BLaER1 (cell line): ENCODE measurements at regions not wholly inside any gene's neighbourhood (a gene's known extent, or its start where the extent isn't known, plus 50 kb on each side); places are given as distances from the start of the nearest gene placed in this dataset.

Experiments used
- H3K27ac ChIP-seq: shearing (Covaris generic); formaldehyde crosslinking; 2 replicates; pipeline ENCODE4 v1.8.1; 2022
- H3K27me3 ChIP-seq: shearing (Covaris generic); formaldehyde crosslinking; 2 replicates; pipeline ENCODE4 v1.8.1; 2022
- H3K36me3 ChIP-seq: shearing (Covaris generic); formaldehyde crosslinking; 2 replicates; pipeline ENCODE4 v1.8.1; 2022
- H3K4me1 ChIP-seq: shearing (Covaris generic); formaldehyde crosslinking; 2 replicates; pipeline ENCODE4 v1.8.1; 2022
- H3K4me2 ChIP-seq: shearing (Covaris generic); formaldehyde crosslinking; 2 replicates; pipeline ENCODE4 v1.8.1; 2022
- H3K4me3 ChIP-seq: shearing (Covaris generic); formaldehyde crosslinking; 2 replicates; pipeline ENCODE4 v1.8.1; 2022
- H3K9ac ChIP-seq: shearing (Covaris generic); formaldehyde crosslinking; 2 replicates; pipeline ENCODE4 v1.8.1; 2022
- H3K9me3 ChIP-seq: shearing (Covaris generic); formaldehyde crosslinking; 2 replicates; pipeline ENCODE4 v1.8.1; 2022
- H4K20me1 ChIP-seq: shearing (Covaris generic); formaldehyde crosslinking; 2 replicates; pipeline ENCODE4 v1.8.1; 2022
- Cebpa-rat ChIP-seq: shearing (Covaris generic); IDR thresholded peaks from 2 replicates; pipeline ENCODE4 v1.8.1; 2022

GRCh38 chrX:122907375-122907774 is 276.7 kb upstream of the GRIA3 start:
- H3K4me1 ChIP-seq, result no peaks in the 10 kb centered on the region
- H3K36me3 ChIP-seq, result no peaks in the 10 kb centered on the region
- no peak overlapping the region for H3K4me3 ChIP-seq
- no peaks in the 10 kb centered on the region for H4K20me1 ChIP-seq
- no peak overlapping the region for H3K27ac ChIP-seq
- peaks cover 34% of the 10 kb centered on the region for H3K9me3 ChIP-seq
- H3K4me2 ChIP-seq, result no peak overlapping the region
- peaks cover 71% of the 10 kb centered on the region for H3K27me3 ChIP-seq
- H3K9ac ChIP-seq, result no peak overlapping the region
- TF ChIP-seq Cebpa-rat, result no peak

DNA sequence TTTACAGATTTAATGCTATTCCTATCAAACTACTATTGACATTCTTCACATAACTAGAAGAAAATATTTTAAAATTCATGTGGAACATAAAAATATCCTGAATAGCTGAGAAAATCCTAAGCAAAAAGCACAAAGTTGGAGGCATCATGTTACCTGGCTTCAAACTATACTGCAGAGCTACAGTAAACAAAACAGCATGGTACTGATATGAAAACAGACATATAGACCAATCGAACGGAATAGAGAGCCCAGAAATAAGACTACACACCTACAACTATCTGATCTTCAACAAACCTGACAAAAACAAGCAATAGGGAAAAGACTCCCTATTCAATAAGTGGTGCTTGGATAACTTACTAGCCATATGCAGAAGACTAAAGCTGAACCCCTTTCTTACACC is 273.4 kb upstream of the GRIA3 start:
- Histone ChIP-seq H3K4me1 (no peaks in the 10 kb centered on the region), H3K4me3 (no peak overlapping the region), H3K36me3 (no peaks in the 10 kb centered on the region), H3K27ac (no peak overlapping the region), H3K27me3 (peaks cover 54% of the 10 kb centered on the region), H4K20me1 (no peaks in the 10 kb centered on the region), H3K4me2 (no peak overlapping the region), H3K9me3 (peaks cover 30% of the 10 kb centered on the region), H3K9ac (no peak overlapping the region)
- no peak for TF ChIP-seq Cebpa-rat

DNA sequence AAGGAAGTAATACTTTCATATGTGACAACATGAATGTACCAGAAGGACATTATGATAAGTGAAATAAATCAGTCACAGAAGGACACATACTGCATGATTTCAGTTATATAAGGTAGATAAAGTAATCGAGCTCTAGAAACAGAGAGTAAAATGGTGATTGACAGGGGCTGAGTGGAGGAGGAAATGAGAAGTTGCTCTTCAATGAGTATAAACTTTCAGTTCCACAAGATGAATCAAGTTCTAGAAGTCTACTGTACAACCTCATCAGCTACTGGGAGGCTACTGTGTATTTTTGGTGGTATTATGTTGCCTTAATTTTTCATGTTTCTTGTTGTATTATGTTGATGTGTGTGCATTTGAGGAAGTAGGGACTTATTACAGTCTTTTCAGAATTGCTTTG is 270.9 kb upstream of the GRIA3 start:
- no peak for TF ChIP-seq Cebpa-rat
- no peaks in the 10 kb centered on the region for H3K4me1 ChIP-seq
- no peak overlapping the region for H3K4me3 ChIP-seq
- H3K9me3 ChIP-seq, result peaks cover 33% of the 10 kb centered on the region
- no peaks in the 10 kb centered on the region for H3K36me3 ChIP-seq
- H3K27me3 ChIP-seq, result peaks cover 31% of the 10 kb centered on the region; the same call in 1 of the 2 replicates
- H3K9ac ChIP-seq, result no peak overlapping the region
- no peak overlapping the region for H3K4me2 ChIP-seq
- no peaks in the 10 kb centered on the region for H4K20me1 ChIP-seq
- no peak overlapping the region for H3K27ac ChIP-seq

- Histone ChIP-seq H3K4me1 (no peaks in the 10 kb centered on the region), H3K27me3 (peaks cover 25% of the 10 kb centered on the region; the same call in 1 of the 2 replicates), H3K4me2 (no peak overlapping the region), H3K9ac (no peak overlapping the region), H4K20me1 (no peaks in the 10 kb centered on the region), H3K4me3 (no peak overlapping the region), H3K9me3 (peaks cover 33% of the 10 kb centered on the region), H3K27ac (no peak overlapping the region), H3K36me3 (no peaks in the 10 kb centered on the region)
- no peak for TF ChIP-seq Cebpa-rat
Measured at GRCh38 chrX:122913764-122914163, 270.3 kb upstream of the GRIA3 start.

DNA sequence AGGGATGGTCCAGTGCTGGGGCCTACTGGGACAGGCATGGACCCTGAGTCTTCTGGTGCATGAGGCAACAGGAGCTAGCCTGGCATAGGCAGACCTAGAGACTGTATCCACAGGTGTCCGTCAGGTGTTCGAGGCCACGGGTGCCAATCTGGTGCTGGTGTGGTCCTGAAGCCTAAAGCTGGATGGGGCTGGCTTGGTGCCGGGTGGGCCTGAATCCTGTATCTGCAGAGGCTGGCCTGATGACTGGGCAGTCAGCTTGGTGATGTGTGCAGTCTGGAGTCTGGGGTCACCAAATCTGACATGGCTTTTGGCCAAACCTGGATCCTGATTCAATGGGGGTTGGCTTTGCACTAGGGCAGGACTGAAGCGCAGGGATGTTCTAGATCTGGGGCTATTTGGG is 269.8 kb upstream of the GRIA3 start:
- Histone ChIP-seq H3K9ac (no peak overlapping the region), H3K4me3 (no peak overlapping the region), H3K36me3 (no peaks in the 10 kb centered on the region), H3K4me2 (no peak overlapping the region), H4K20me1 (no peaks in the 10 kb centered on the region), H3K9me3 (peaks cover 33% of the 10 kb centered on the region), H3K27ac (no peak overlapping the region), H3K4me1 (no peaks in the 10 kb centered on the region), H3K27me3 (peaks cover 23% of the 10 kb centered on the region; the same call in 1 of the 2 replicates)
- no peak for TF ChIP-seq Cebpa-rat

- Histone ChIP-seq H3K27ac (no peak overlapping the region), H3K27me3 (peaks cover 25% of the 10 kb centered on the region; the same call in 1 of the 2 replicates), H3K9me3 (no peaks in the 10 kb centered on the region), H3K36me3 (no peaks in the 10 kb centered on the region), H3K9ac (no peak overlapping the region), H4K20me1 (no peaks in the 10 kb centered on the region), H3K4me3 (no peak overlapping the region), H3K4me1 (no peaks in the 10 kb centered on the region), H3K4me2 (no peak overlapping the region)
- no peak for TF ChIP-seq Cebpa-rat
Measured at GRCh38 chrX:122934131-122934530, 249.9 kb upstream of the GRIA3 start.

- no peaks in the 10 kb centered on the region for H3K36me3 ChIP-seq
- no peaks in the 10 kb centered on the region for H3K4me1 ChIP-seq
- H3K27me3 ChIP-seq, result peaks cover 20% of the 10 kb centered on the region
- H3K4me3 ChIP-seq, result no peak overlapping the region
- H3K4me2 ChIP-seq, result no peak overlapping the region
- no peak for TF ChIP-seq Cebpa-rat
- no peaks in the 10 kb centered on the region for H3K9me3 ChIP-seq
- no peak overlapping the region for H3K9ac ChIP-seq
- H4K20me1 ChIP-seq, result no peaks in the 10 kb centered on the region
- no peak overlapping the region for H3K27ac ChIP-seq
Measured at GRCh38 chrX:122940199-122940598, 243.9 kb upstream of the GRIA3 start.

DNA sequence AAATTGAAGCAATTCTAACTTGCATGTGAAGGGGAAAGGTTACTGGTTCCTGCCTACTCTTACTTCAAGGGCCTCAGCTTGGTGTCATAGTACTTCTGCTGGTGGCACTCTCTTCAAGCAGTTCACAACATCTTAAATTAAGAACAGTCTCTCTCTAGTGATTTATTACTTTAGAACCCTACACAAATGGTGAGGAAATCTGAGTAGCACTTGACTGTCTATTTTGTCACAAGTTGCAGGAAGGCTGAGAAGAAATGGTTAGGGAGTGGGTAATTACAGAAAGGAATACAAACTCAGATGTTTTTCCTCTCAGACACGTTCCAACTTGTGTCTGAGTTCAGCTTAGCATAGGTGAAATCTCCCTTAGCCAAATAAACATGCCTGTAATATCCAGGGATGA is 242.3 kb upstream of the GRIA3 start:
- Histone ChIP-seq H3K9ac (no peak overlapping the region), H3K36me3 (no peaks in the 10 kb centered on the region), H3K4me1 (no peaks in the 10 kb centered on the region), H3K9me3 (no peaks in the 10 kb centered on the region), H3K27me3 (peaks cover 20% of the 10 kb centered on the region), H3K27ac (no peak overlapping the region), H4K20me1 (no peaks in the 10 kb centered on the region), H3K4me3 (no peak overlapping the region), H3K4me2 (no peak overlapping the region)
- TF ChIP-seq Cebpa-rat, result no peak

DNA sequence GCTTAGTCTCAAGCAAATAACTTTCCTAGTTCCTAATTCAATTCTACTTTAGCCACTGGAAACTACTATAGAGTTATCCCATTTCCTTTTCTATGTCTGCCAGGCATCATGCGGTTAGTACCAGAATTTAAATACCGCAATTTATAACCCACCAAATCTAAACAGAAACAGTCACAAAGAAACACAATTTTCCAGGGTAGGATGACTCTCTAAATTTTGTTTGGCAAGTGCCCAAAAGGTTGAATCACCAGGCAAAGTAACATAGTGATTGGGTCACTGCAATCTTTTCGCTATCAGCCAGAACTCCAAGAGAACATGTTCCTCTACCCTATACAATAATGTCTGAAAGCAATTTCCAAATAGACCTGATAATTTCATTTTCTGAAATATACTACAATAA is 240.2 kb upstream of the GRIA3 start:
- Histone ChIP-seq H3K27me3 (peaks cover 30% of the 10 kb centered on the region), H3K4me1 (no peaks in the 10 kb centered on the region), H3K4me2 (no peak overlapping the region), H3K9me3 (no peaks in the 10 kb centered on the region), H3K4me3 (no peak overlapping the region), H4K20me1 (no peaks in the 10 kb centered on the region), H3K36me3 (no peaks in the 10 kb centered on the region), H3K27ac (no peak overlapping the region), H3K9ac (no peak overlapping the region)
- TF ChIP-seq Cebpa-rat, result no peak

GRCh38 chrX:122945328-122945727 is 238.8 kb upstream of the GRIA3 start:
- Histone ChIP-seq H3K9ac (no peak overlapping the region), H3K9me3 (no peaks in the 10 kb centered on the region), H3K4me2 (no peak overlapping the region), H3K36me3 (no peaks in the 10 kb centered on the region), H4K20me1 (no peaks in the 10 kb centered on the region), H3K27me3 (peaks cover 31% of the 10 kb centered on the region), H3K4me3 (no peak overlapping the region), H3K27ac (no peak overlapping the region), H3K4me1 (no peaks in the 10 kb centered on the region)
- no peak for TF ChIP-seq Cebpa-rat

DNA sequence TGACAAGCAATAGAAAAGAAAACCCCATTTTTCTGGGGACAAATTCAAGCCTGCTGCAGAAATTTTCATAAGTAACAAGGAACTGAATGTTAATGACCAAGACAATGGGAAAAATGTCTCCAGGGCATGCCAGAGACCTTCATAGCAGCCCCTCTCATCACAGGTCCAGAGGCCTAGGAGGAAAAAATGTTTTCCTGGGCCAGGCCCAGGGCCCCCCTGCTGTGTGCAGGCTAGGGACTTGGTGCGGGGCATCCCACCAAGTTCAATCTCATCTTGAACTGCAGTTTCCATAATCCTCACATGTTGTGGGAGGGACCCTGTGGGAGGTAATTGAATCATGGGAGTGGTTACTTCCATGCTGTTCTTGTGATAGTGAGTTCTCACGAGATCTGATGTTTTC is 211.5 kb upstream of the GRIA3 start:
- Histone ChIP-seq H3K4me3 (no peak overlapping the region), H3K27ac (no peak overlapping the region), H3K36me3 (no peaks in the 10 kb centered on the region), H3K4me1 (no peaks in the 10 kb centered on the region), H4K20me1 (no peaks in the 10 kb centered on the region), H3K4me2 (no peak overlapping the region), H3K9me3 (peaks cover 19% of the 10 kb centered on the region), H3K9ac (no peak overlapping the region), H3K27me3 (peaks cover 82% of the 10 kb centered on the region)
- no peak for TF ChIP-seq Cebpa-rat
